Cardiac septum (tissue), 1 donor: ENCODE measurements at regions not wholly inside any gene's neighbourhood (a gene's known extent, or its start where the extent isn't known, plus 50 kb on each side); places are given as distances from the start of the nearest gene placed in this dataset.
"Not testable (repeated sequence)": the region's sequence is repeated elsewhere in the genome, so short reads cannot be mapped to it uniquely, and the experiment has no call there.

Experiments
- DNase-seq: peaks from one replicate; pipeline ENCODE4 v3.0.0-alpha.2; 2020; ENCODE audit warnings: low spot score
- intact Hi-C: fragments of 100-400 bp; cut with DNase I; formaldehyde crosslinking; loops from one replicate; pipeline ENCODE4 v1.14.0; 2022
- donor health status: DM: no; HTN: no; CAD: no.

GRCh38 chr12:94864987-94865386 is 138.5 kb downstream of the NDUFA12 start:
- intact Hi-C loops, result no loop called here
- no peak for DNase-seq

GRCh38 chr12:94863321-94864035 is 140.0 kb downstream of the NDUFA12 start:
- intact Hi-C loops, result no loop called here

GRCh38 chr12:94862421-94862820 is 141.1 kb downstream of the NDUFA12 start:
- intact Hi-C loops, result no loop called here
- DNase-seq, result no peak

More at GRCh38 chr12:94863321-94864035, 140.0 kb downstream of the NDUFA12 start:
- no peak for DNase-seq

- intact Hi-C loops, result no loop called here
- no peak for DNase-seq
These were observed 147.2 kb downstream of the NDUFA12 start for GRCh38 chr12:94856324-94856723.

GRCh38 chr12:94855853-94856252 is 147.6 kb downstream of the NDUFA12 start:
- intact Hi-C loops, result no loop called here
- DNase-seq, result no peak

- no peak for DNase-seq
- intact Hi-C loops, result no loop called here
These were observed 152.0 kb downstream of the NDUFA12 start for GRCh38 chr12:94851396-94852028.

- DNase-seq, result no peak
- intact Hi-C loops, result no loop called here
These were observed 154.0 kb downstream of the NDUFA12 start for GRCh38 chr12:94849411-94849976.

GRCh38 chr12:94848966-94849365 is 154.5 kb downstream of the NDUFA12 start:
- DNase-seq, result no peak
- intact Hi-C loops, result no loop called here

- no peak for DNase-seq
- intact Hi-C loops, result no loop called here
These were observed 158.4 kb downstream of the NDUFA12 start for GRCh38 chr12:94845110-94845509.

- intact Hi-C loops, result no loop called here
- DNase-seq, result no peak
These were observed 159.0 kb downstream of the NDUFA12 start for GRCh38 chr12:94844452-94844851.

GRCh38 chr12:94841904-94842610 is 161.4 kb downstream of the NDUFA12 start:
- no peak for DNase-seq
- intact Hi-C loops, result no loop called here

- intact Hi-C loops, result no loop called here
- no peak for DNase-seq
These were observed 162.3 kb downstream of the NDUFA12 start for GRCh38 chr12:94841177-94841576.

GRCh38 chr12:94839347-94839746 is 164.2 kb downstream of the NDUFA12 start:
- DNase-seq, result no peak
- intact Hi-C loops, result no loop called here

GRCh38 chr12:94836952-94837670 is 166.4 kb downstream of the NDUFA12 start:
- DNase-seq, intact Hi-C loops: not testable (repeated sequence)

GRCh38 chr12:94834036-94834625 is 169.4 kb downstream of the NDUFA12 start:
- DNase-seq, result no peak
- intact Hi-C loops, result no loop called here

- no peak for DNase-seq
- intact Hi-C loops, result no loop called here
These were observed 170.5 kb downstream of the NDUFA12 start for GRCh38 chr12:94832780-94833681.

- intact Hi-C loops, result no loop called here
- DNase-seq, result no peak
These were observed 171.4 kb downstream of the NDUFA12 start for GRCh38 chr12:94832105-94832504.

GRCh38 chr12:94831081-94831751 is 172.3 kb downstream of the NDUFA12 start:
- DNase-seq, result no peak
- intact Hi-C loops, result no loop called here
